Mesothelial cell of epicardium (in vitro differentiated cells): ENCODE measurements at regions not wholly inside any gene's neighbourhood (a gene's known extent, or its start where the extent isn't known, plus 50 kb on each side); places are given as distances from the start of the nearest gene placed in this dataset.

Source experiments
- DNase-seq, 2 experiments: peaks; one replicate each; pipeline ENCODE4 v3.0.0; 2021; ENCODE audit warnings: low spot score in 2 of 2; ENCODE audit not compliant: unreplicated experiment in 2 of 2
- H3K27ac Mint-ChIP-seq: 2 replicates; pipeline ENCODE4 v1.8.0; 2021; ENCODE audit warnings: mixed read lengths
- H3K27me3 Mint-ChIP-seq: 2 replicates; pipeline ENCODE4 v1.8.0; 2021; ENCODE audit warnings: low read depth, mixed read lengths
- H3K36me3 Mint-ChIP-seq: 2 replicates; pipeline ENCODE4 v1.8.0; 2021; ENCODE audit warnings: mixed read lengths
- H3K4me1 Mint-ChIP-seq: 2 replicates; pipeline ENCODE4 v1.8.0; 2021; ENCODE audit warnings: mixed read lengths
- H3K4me3 Mint-ChIP-seq: 2 replicates; pipeline ENCODE4 v1.8.0; 2021; ENCODE audit warnings: mild to moderate bottlenecking, moderate library complexity, mixed read lengths
- H3K9me3 Mint-ChIP-seq: 2 replicates; pipeline ENCODE4 v1.8.0; 2021; ENCODE audit warnings: mixed read lengths
- TF ChIP-seq, protein P1 (sequence below): fragments of 200-600 bp; sonication (generic); IDR thresholded peaks from one replicate; pipeline ENCODE4 v1.5.0; 2021; ENCODE audit warnings: antibody characterized with exemption; ENCODE audit not compliant: unreplicated experiment

- H3K27ac Mint-ChIP-seq, result no peak overlapping the region
- peaks cover 17% of the 10 kb centered on the region for H3K4me1 Mint-ChIP-seq
- peaks cover 17% of the 10 kb centered on the region for H3K27me3 Mint-ChIP-seq
- TF ChIP-seq, protein P1, sequence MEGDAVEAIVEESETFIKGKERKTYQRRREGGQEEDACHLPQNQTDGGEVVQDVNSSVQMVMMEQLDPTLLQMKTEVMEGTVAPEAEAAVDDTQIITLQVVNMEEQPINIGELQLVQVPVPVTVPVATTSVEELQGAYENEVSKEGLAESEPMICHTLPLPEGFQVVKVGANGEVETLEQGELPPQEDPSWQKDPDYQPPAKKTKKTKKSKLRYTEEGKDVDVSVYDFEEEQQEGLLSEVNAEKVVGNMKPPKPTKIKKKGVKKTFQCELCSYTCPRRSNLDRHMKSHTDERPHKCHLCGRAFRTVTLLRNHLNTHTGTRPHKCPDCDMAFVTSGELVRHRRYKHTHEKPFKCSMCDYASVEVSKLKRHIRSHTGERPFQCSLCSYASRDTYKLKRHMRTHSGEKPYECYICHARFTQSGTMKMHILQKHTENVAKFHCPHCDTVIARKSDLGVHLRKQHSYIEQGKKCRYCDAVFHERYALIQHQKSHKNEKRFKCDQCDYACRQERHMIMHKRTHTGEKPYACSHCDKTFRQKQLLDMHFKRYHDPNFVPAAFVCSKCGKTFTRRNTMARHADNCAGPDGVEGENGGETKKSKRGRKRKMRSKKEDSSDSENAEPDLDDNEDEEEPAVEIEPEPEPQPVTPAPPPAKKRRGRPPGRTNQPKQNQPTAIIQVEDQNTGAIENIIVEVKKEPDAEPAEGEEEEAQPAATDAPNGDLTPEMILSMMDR, result no peak
- H3K36me3 Mint-ChIP-seq, result no peaks in the 10 kb centered on the region
- H3K9me3 Mint-ChIP-seq, result no peaks in the 10 kb centered on the region
- no peak for DNase-seq
- no peak overlapping the region for H3K4me3 Mint-ChIP-seq
Measured at GRCh38 chr21:38039841-38040240, 123.6 kb upstream of the KCNJ6 start.

DNA sequence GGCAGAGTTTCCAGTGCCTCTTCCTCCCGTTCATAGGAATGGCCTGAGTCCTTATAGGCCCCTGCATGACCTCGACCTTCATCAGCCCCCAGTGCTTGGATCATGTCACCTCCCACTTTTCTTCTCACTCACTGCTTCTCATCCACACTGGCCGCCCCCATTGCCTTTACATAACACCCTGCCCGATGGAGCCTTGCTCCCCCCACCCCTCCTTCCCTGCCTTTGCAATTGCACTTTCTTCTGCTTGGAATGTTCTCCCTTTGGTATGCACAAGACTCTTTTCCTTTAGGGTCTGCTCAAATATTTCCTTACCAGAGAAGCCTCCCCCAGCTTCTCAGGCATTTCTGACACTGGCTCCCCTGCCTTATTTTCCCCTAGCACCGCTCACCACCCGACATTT lies 125.2 kb upstream of the KCNJ6 start:
- TF ChIP-seq, protein P1, result no peak
- no peak for DNase-seq
- Mint-ChIP-seq H3K27ac (no peak overlapping the region), H3K4me1 (peaks cover 17% of the 10 kb centered on the region), H3K9me3 (no peaks in the 10 kb centered on the region), H3K27me3 (peaks cover 17% of the 10 kb centered on the region), H3K36me3 (no peaks in the 10 kb centered on the region), H3K4me3 (no peak overlapping the region)

DNA sequence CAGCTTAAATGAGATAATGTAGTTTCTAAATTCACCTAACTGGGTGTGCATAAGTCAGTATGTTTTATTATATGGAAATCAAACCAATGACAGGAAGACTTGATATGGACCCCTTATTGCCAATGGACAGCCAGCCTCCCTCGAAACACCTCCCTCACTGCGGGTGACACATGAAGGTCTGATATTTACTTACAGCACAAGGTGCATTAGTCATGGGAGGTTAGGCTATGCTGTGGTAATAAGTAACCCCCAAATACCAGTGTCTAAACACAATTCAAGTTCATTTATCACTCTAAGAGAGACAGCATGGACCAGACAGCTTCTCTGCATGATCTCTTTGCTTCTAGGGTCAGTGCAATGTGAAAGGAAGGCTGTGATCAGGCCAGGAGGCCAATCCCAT lies 126.0 kb upstream of the KCNJ6 start:
- TF ChIP-seq, protein P1, result no peak
- H3K36me3 Mint-ChIP-seq, result no peaks in the 10 kb centered on the region
- no peak overlapping the region for H3K4me3 Mint-ChIP-seq
- H3K4me1 Mint-ChIP-seq, result peaks cover 12% of the 10 kb centered on the region
- no peaks in the 10 kb centered on the region for H3K9me3 Mint-ChIP-seq
- H3K27me3 Mint-ChIP-seq, result peaks cover 12% of the 10 kb centered on the region
- H3K27ac Mint-ChIP-seq, result no peak overlapping the region
- no peak for DNase-seq

- Mint-ChIP-seq H3K27me3 (peaks cover 11% of the 10 kb centered on the region), H3K4me1 (no peaks in the 10 kb centered on the region), H3K36me3 (no peaks in the 10 kb centered on the region), H3K4me3 (no peak overlapping the region), H3K27ac (no peak overlapping the region), H3K9me3 (no peaks in the 10 kb centered on the region)
- TF ChIP-seq, protein P1, result no peak
- no peak for DNase-seq
Measured at GRCh38 chr21:38048167-38048566, 131.9 kb upstream of the KCNJ6 start.

GRCh38 chr21:38054334-38054733 lies 138.1 kb upstream of the KCNJ6 start:
- no peaks in the 10 kb centered on the region for H3K4me1 Mint-ChIP-seq
- peaks cover 17% of the 10 kb centered on the region for H3K27me3 Mint-ChIP-seq
- DNase-seq, result no peak
- TF ChIP-seq, protein P1, result no peak
- H3K4me3 Mint-ChIP-seq, result no peak overlapping the region
- H3K27ac Mint-ChIP-seq, result no peak overlapping the region
- peaks cover 5% of the 10 kb centered on the region for H3K9me3 Mint-ChIP-seq
- no peaks in the 10 kb centered on the region for H3K36me3 Mint-ChIP-seq

DNA sequence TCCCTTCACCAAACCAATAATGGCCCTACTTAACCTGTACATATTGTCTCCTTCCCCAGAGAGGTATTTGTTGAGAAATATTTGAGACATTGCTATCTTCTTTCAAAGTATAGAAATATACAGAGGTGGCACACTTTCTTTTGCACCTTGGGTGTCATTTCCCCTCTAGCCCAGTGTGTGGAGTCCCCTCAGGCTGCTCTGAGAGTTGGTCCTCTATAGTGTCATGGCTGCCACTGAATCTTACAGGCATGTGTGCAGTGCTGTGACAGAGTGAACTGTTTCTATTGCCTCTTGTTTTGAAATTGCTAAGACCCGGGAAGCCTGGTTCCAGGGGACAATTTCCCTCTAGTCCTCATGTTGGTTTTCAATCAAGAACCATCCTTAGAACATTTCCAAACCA lies 140.2 kb upstream of the KCNJ6 start:
- peaks cover 20% of the 10 kb centered on the region for H3K27me3 Mint-ChIP-seq
- no peak overlapping the region for H3K4me3 Mint-ChIP-seq
- TF ChIP-seq, protein P1, result no peak
- no peak for DNase-seq
- H3K4me1 Mint-ChIP-seq, result no peaks in the 10 kb centered on the region
- H3K36me3 Mint-ChIP-seq, result no peaks in the 10 kb centered on the region
- H3K9me3 Mint-ChIP-seq, result peaks cover 5% of the 10 kb centered on the region
- no peak overlapping the region for H3K27ac Mint-ChIP-seq
